OCI-LY1 (cell line): ENCODE measurements at regions not wholly inside any gene's neighbourhood (a gene's known extent, or its start where the extent isn't known, plus 50 kb on each side); places are given as distances from the start of the nearest gene placed in this dataset.

ENCODE experiments used
- H2AFZ ChIP-seq: fragments of 200-600 bp; sonication (generic), shearing (Covaris generic); 2 replicates; pipeline ENCODE4 v1.6.0; 2014; ENCODE audit warnings: antibody characterized with exemption, mild to moderate bottlenecking, low read length
- H3F3A ChIP-seq: fragments of 200-600 bp; sonication (generic), shearing (Covaris generic); 2 replicates; pipeline ENCODE4 v1.6.0; 2014; ENCODE audit warnings: mild to moderate bottlenecking, antibody characterized with exemption, low read length, moderate library complexity; ENCODE audit not compliant: insufficient read depth
- H3K27ac ChIP-seq: fragments of 200-600 bp; sonication (generic); 2 replicates; pipeline ENCODE4 v1.5.1; 2014; ENCODE audit warnings: low read length, mixed run types, mild to moderate bottlenecking, low read depth; ENCODE audit not compliant: poor library complexity, severe bottlenecking
- H3K27me3 ChIP-seq: fragments of 200-600 bp; sonication (generic); 2 replicates; pipeline ENCODE4 v1.6.0; 2014; ENCODE audit warnings: antibody characterized with exemption, mild to moderate bottlenecking, low read length, moderate library complexity; ENCODE audit not compliant: insufficient read depth
- H3K36me3 ChIP-seq: fragments of 200-600 bp; sonication (generic); 2 replicates; pipeline ENCODE4 v1.6.1; 2014; ENCODE audit warnings: mild to moderate bottlenecking, antibody characterized with exemption, low read length, moderate library complexity, mixed read lengths; ENCODE audit not compliant: insufficient read depth
- H3K4me1 ChIP-seq: fragments of 200-600 bp; sonication (generic); 2 replicates; pipeline ENCODE4 v1.5.1; 2014; ENCODE audit warnings: mild to moderate bottlenecking, low read length, moderate library complexity; ENCODE audit not compliant: insufficient read depth, severe bottlenecking
- H3K4me2 ChIP-seq: fragments of 200-600 bp; sonication (generic), shearing (Covaris generic); 2 replicates; pipeline ENCODE4 v1.6.1; 2014; ENCODE audit warnings: low read length
- H3K4me3 ChIP-seq: fragments of 200-600 bp; sonication (generic); 2 replicates; pipeline ENCODE4 v1.5.1; 2014; ENCODE audit warnings: low read length, low read depth, mild to moderate bottlenecking, mixed read lengths; ENCODE audit not compliant: poor library complexity, severe bottlenecking
- H3K79me2 ChIP-seq: fragments of 200-600 bp; shearing (Covaris generic); 2 replicates; pipeline ENCODE4 v1.6.1; 2016; ENCODE audit warnings: mixed run types, low read length, mixed read lengths; ENCODE audit not compliant: insufficient read depth
- H3K9ac ChIP-seq: fragments of 200-600 bp; sonication (generic), shearing (Covaris generic); 2 replicates; pipeline ENCODE4 v1.6.1; 2014; ENCODE audit warnings: mild to moderate bottlenecking, low read length, mixed read lengths
- H3K9me2 ChIP-seq: fragments of 200-600 bp; sonication (generic), shearing (Covaris generic); 2 replicates; pipeline ENCODE4 v1.6.1; 2014; ENCODE audit warnings: low read depth, mild to moderate bottlenecking, low read length, mixed read lengths
- H3K9me3 ChIP-seq: fragments of 200-600 bp; shearing (Covaris generic); 2 replicates; pipeline ENCODE4 v1.6.1; 2014; ENCODE audit warnings: low read length, mixed read lengths
- H4K20me1 ChIP-seq: fragments of 200-600 bp; sonication (generic), shearing (Covaris generic); 2 replicates; pipeline ENCODE4 v1.6.0; 2016; ENCODE audit warnings: mild to moderate bottlenecking, low read length; ENCODE audit not compliant: insufficient read depth
- EZH2 ChIP-seq: fragments of 200-600 bp; sonication (generic), shearing (Covaris generic); IDR thresholded peaks from 2 replicates; pipeline ENCODE4 v1.8.0; 2017; ENCODE audit warnings: borderline replicate concordance, mixed run types, mild to moderate bottlenecking, antibody characterized with exemption, low read length, moderate library complexity, mixed read lengths
- TF ChIP-seq, protein P1 (sequence below): fragments of 200-600 bp; sonication (generic), shearing (Covaris generic); IDR thresholded peaks from 2 replicates; pipeline ENCODE4 v1.5.1; 2017; ENCODE audit warnings: mild to moderate bottlenecking, antibody characterized with exemption, low read length, moderate library complexity, mixed read lengths

DNA sequence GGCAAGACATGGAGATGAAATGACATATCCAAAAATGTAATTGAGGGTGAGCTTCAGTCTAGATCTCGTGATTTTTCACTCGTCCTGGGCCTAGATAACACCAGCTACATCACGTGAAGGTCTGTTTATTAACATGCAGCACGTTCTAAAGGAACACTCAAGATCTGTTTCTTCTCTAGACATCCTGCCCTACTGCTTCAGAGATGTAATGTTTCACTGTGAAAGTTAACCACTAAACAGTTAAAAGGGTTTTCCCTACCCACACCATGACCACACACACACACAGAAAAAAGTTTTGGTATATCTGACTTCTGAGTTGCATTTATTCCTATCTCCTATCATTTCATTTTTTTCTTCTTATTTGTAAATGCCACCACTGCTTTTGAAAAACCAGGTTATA lies 52.3 kb upstream of the SMIM31 start:
- Histone ChIP-seq H3K9ac (no peak overlapping the region), H4K20me1 (no peaks in the 10 kb centered on the region), H3F3A (no peaks in the 10 kb centered on the region), H3K36me3 (no peaks in the 10 kb centered on the region), H3K4me3 (no peak overlapping the region), H3K4me2 (no peak overlapping the region), H3K27ac (no peak overlapping the region), H3K9me3 (no peaks in the 10 kb centered on the region), H3K79me2 (no peaks in the 10 kb centered on the region), H3K4me1 (no peaks in the 10 kb centered on the region), H3K9me2 (no peaks in the 10 kb centered on the region), H3K27me3 (no peaks in the 10 kb centered on the region), H2AFZ (no peak overlapping the region)
- TF ChIP-seq, protein P1, sequence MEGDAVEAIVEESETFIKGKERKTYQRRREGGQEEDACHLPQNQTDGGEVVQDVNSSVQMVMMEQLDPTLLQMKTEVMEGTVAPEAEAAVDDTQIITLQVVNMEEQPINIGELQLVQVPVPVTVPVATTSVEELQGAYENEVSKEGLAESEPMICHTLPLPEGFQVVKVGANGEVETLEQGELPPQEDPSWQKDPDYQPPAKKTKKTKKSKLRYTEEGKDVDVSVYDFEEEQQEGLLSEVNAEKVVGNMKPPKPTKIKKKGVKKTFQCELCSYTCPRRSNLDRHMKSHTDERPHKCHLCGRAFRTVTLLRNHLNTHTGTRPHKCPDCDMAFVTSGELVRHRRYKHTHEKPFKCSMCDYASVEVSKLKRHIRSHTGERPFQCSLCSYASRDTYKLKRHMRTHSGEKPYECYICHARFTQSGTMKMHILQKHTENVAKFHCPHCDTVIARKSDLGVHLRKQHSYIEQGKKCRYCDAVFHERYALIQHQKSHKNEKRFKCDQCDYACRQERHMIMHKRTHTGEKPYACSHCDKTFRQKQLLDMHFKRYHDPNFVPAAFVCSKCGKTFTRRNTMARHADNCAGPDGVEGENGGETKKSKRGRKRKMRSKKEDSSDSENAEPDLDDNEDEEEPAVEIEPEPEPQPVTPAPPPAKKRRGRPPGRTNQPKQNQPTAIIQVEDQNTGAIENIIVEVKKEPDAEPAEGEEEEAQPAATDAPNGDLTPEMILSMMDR = no peak
- no peak for TF ChIP-seq EZH2
